Ascending aorta (tissue), 2 donors: ENCODE measurements at regions not wholly inside any gene's neighbourhood (a gene's known extent, or its start where the extent isn't known, plus 50 kb on each side); places are given as distances from the start of the nearest gene placed in this dataset.

ENCODE experiments used
- DNase-seq, 2 donors: peaks; one replicate each; pipeline ENCODE4 v3.0.0-alpha.2; 2019; ENCODE audit warnings: low spot score in 2 of 2
- H3K27ac ChIP-seq, 2 donors: fragments of 200-600 bp; sonication (generic); one replicate each; pipeline ENCODE4 v1.5.1; 2016 to 2017; ENCODE audit warnings: mild to moderate bottlenecking in 1 of 2
- H3K27me3 ChIP-seq: fragments of 200-600 bp; sonication (generic); one replicate; pipeline ENCODE4 v1.5.1; 2017
- H3K36me3 ChIP-seq, 2 donors: fragments of 200-600 bp; sonication (generic); one replicate each; pipeline ENCODE4 v1.5.1; 2016
- H3K4me1 ChIP-seq, 2 donors: fragments of 200-600 bp; sonication (generic); one replicate each; pipeline ENCODE4 v1.5.1; 2016 to 2017; ENCODE audit warnings: mild to moderate bottlenecking in 1 of 2
- H3K4me3 ChIP-seq, 2 donors: fragments of 200-600 bp; sonication (generic); one replicate each; pipeline ENCODE4 v1.5.1; 2016 to 2017; ENCODE audit warnings: mild to moderate bottlenecking in 1 of 2
- H3K9me3 ChIP-seq, 2 donors: fragments of 200-600 bp; sonication (generic); one replicate each; pipeline ENCODE4 v1.5.1; 2016
- intact Hi-C: fragments of 100-400 bp; cut with DNase I; formaldehyde crosslinking; loops from one replicate; pipeline ENCODE4 v1.15.1; 2023
- TF ChIP-seq, protein P1 (sequence below), 3 experiments: fragments of 200-600 bp in 2 of 3; fragments of 450-650 bp in 1 of 3; sonication (generic) in 2 of 3; IDR thresholded peaks; one replicate each; pipeline ENCODE4 v1.5.1; 2016 to 2019; ENCODE audit warnings: antibody characterized with exemption in 3 of 3, mild to moderate bottlenecking in 1 of 3, moderate library complexity in 1 of 3

- no peak for DNase-seq
- intact Hi-C loops, result no loop called here
- Histone ChIP-seq H3K9me3 (no peaks in the 10 kb centered on the region), H3K4me3 (no peak overlapping the region), H3K4me1 (no peaks in the 10 kb centered on the region), H3K36me3 (no peaks in the 10 kb centered on the region), H3K27me3 (no peaks in the 10 kb centered on the region), H3K27ac (no peak overlapping the region)
- TF ChIP-seq, protein P1, sequence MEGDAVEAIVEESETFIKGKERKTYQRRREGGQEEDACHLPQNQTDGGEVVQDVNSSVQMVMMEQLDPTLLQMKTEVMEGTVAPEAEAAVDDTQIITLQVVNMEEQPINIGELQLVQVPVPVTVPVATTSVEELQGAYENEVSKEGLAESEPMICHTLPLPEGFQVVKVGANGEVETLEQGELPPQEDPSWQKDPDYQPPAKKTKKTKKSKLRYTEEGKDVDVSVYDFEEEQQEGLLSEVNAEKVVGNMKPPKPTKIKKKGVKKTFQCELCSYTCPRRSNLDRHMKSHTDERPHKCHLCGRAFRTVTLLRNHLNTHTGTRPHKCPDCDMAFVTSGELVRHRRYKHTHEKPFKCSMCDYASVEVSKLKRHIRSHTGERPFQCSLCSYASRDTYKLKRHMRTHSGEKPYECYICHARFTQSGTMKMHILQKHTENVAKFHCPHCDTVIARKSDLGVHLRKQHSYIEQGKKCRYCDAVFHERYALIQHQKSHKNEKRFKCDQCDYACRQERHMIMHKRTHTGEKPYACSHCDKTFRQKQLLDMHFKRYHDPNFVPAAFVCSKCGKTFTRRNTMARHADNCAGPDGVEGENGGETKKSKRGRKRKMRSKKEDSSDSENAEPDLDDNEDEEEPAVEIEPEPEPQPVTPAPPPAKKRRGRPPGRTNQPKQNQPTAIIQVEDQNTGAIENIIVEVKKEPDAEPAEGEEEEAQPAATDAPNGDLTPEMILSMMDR (IDR thresholded peaks at IDR 0.05), result no peak
These were observed 413.2 kb downstream of the CTTN start for GRCh38 chr11:70811483-70811882.

- Histone ChIP-seq H3K9me3 (no peaks in the 10 kb centered on the region), H3K27ac (no peak overlapping the region), H3K27me3 (no peaks in the 10 kb centered on the region), H3K36me3 (no peaks in the 10 kb centered on the region), H3K4me1 (no peaks in the 10 kb centered on the region), H3K4me3 (no peak overlapping the region)
- no peak for DNase-seq
- intact Hi-C loops, result no loop called here
- TF ChIP-seq, protein P1 (IDR thresholded peaks at IDR 0.05), result no peak
These were observed 413.6 kb downstream of the CTTN start for GRCh38 chr11:70811915-70812314.

DNA sequence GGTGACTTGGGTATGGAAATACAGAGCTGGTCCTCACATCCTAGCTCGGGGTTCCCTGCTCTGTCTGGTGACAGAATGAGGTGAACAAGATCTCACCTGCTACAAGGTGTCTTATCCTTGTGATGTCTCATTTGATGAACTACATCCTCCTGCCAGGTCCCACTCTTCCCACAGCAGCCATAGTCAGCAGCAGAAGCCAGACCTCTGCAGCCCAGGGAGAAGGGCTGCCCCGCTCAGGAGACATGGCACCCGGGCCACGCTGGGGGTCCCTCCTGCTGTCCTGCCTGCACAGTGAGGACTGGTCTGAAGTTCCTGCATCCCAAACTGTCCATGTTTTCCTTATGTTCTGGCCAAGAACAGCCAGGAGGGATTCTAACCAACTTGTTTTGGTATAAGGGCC, 414.1 kb downstream of the CTTN start:
- Histone ChIP-seq H3K4me1 (no peaks in the 10 kb centered on the region), H3K4me3 (no peak overlapping the region), H3K9me3 (no peaks in the 10 kb centered on the region), H3K27me3 (no peaks in the 10 kb centered on the region), H3K27ac (no peak overlapping the region), H3K36me3 (no peaks in the 10 kb centered on the region)
- DNase-seq, result no peak
- TF ChIP-seq, protein P1 (IDR thresholded peaks at IDR 0.05), result no peak
- intact Hi-C loops, result no loop called here

DNA sequence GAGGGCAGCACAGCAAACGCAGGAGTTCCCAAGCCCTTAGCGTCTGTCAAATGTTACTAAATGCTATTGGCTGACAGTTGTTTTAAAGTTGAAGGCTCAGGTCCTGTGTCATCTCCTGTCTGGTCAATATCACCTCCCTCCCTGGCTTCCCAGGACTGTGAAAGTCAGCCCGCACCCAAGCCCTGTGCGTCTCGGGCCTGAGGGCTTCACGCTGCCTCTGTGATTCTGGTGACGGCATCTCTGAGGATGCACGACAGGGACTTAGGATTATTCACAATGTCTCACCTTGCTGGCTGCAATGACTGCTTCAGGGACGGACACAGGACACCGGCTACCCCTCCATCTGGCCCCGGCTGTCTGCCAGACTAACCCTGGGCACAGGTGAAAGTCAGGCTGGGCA, 415.3 kb downstream of the CTTN start:
- Histone ChIP-seq H3K27ac (no peak overlapping the region), H3K36me3 (no peaks in the 10 kb centered on the region), H3K27me3 (no peaks in the 10 kb centered on the region), H3K4me1 (no peaks in the 10 kb centered on the region), H3K9me3 (no peaks in the 10 kb centered on the region), H3K4me3 (no peak overlapping the region)
- intact Hi-C loops, result no loop called here
- TF ChIP-seq, protein P1 (IDR thresholded peaks at IDR 0.05), result no peak
- DNase-seq, result no peak

DNA sequence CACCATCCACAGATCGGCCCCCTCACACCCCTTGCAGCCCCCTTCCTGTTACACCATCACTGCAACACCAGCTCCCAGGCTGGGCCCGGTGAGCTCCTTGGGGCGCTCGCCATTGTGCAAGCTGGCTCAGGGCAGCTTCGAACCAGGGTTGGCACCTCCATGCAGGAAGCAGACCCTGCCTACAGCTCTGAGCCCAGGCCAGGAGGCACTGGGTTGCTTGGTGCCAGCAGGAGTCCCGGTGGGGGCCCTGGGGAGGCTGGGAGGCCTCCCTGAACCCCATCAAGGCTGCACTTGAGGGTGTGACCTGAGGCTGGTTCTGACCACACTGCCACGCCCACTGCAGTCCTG, 417.1 kb downstream of the CTTN start:
- H3K27ac ChIP-seq, result no peak overlapping the region
- H3K4me3 ChIP-seq, result no peak overlapping the region
- TF ChIP-seq, protein P1 (IDR thresholded peaks at IDR 0.05), result no peak
- H3K36me3 ChIP-seq, result no peaks in the 10 kb centered on the region
- no peaks in the 10 kb centered on the region for H3K27me3 ChIP-seq
- DNase-seq, result no peak
- no peaks in the 10 kb centered on the region for H3K4me1 ChIP-seq
- intact Hi-C loops, result no loop called here
- no peaks in the 10 kb centered on the region for H3K9me3 ChIP-seq

DNA sequence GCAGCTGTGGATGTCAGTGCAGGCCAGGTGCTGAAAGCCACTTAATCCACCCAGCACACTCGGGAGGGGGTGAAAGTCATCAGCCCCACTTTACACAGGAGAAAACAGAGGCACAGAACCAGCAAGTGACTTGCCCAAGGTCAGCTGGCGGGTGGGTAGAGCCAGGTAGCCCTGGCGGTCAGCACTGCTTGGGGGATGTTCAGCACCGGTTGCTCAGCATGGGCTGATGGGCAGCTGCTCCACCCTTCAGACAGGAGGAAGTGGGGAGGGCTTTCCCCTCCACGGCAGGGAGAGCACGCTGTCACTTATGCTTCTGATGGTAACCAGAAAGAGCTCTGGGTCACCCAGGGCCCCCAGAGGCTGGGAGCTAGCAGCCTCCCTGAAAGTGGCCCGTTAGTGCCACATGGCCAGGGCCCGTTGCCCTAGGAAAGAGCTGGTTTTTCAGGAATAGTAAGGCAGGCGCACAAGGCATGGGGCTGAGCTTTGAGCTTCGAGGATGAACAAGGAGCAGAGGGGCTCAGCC, 417.9 kb downstream of the CTTN start:
- DNase-seq, result no peak
- no peaks in the 10 kb centered on the region for H3K27me3 ChIP-seq
- no peaks in the 10 kb centered on the region for H3K4me1 ChIP-seq
- H3K36me3 ChIP-seq, result no peaks in the 10 kb centered on the region
- TF ChIP-seq, protein P1 (IDR thresholded peaks at IDR 0.05), result no peak
- H3K27ac ChIP-seq, result no peak overlapping the region
- H3K4me3 ChIP-seq, result no peak overlapping the region
- intact Hi-C loops, result no loop called here
- no peaks in the 10 kb centered on the region for H3K9me3 ChIP-seq
